ENCODE measurements at regions not wholly inside any gene's neighbourhood (a gene's known extent, or its start where the extent isn't known, plus 50 kb on each side); places are given as distances from the start of the nearest gene placed in this dataset.
"Not testable (repeated sequence)": the region's sequence is repeated elsewhere in the genome, so short reads cannot be mapped to it uniquely, and the experiment has no call there.

DNA sequence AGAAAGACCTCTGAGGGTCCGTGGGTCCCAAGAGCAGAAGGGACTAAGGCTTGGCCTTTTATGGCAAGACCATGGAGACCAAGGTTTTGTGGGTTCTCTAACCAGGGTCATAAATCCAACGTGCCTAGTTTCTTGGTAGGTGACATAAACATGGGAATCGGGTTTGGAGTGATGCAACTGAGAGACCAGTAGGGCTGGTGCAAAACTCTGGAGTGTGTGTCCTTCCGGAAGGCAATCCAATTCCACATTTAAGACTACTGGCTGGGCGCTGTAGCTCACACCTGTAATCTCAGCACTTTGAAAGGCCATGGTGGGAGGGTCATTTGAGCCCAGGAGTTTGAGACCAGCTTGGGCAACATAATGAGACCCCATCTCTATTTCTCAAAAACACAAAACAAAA, 116.5 kb upstream of the ARG1 start:
- no peak for TF ChIP-seq Cebpa-rat (IDR thresholded peaks at IDR 0.05)
- H3K9me3 ChIP-seq (replicated peaks in 1 of 11) = no peaks in the 10 kb centered on the region; a peak in 1 of 22 replicates
- no peaks in the 10 kb centered on the region for H3K4me1 ChIP-seq

DNA sequence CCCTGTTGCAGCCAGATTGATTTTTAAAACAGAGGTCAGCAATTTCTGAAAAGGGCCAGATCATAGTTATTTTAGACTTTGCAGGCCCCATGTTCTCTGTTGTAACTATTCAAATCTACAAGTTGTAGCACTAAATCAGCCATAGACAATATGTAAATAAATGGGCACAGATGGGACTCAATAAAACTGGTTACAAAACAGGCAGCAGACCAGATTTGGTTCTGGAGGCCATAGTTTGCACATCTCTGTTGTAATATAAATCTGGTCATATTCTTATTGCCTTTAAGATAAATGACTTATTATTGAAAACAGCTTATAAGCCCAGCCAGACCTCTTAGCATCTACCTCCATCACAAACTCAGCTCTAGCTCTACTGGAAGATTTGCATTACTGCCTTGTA, 114.0 kb upstream of the ARG1 start:
- no peaks in the 10 kb centered on the region for H3K36me3 ChIP-seq
- no peak overlapping the region for H3K4me3 ChIP-seq
- no peak overlapping the region for H3K27ac ChIP-seq
- no peaks in the 10 kb centered on the region; a peak in 1 of 22 replicates for H3K9me3 ChIP-seq (replicated peaks in 1 of 11)
- H3K4me2 ChIP-seq = no peak overlapping the region
- no peaks in the 10 kb centered on the region for H3K4me1 ChIP-seq
- H3K9ac ChIP-seq = no peak overlapping the region
- TF ChIP-seq Cebpa-rat (IDR thresholded peaks at IDR 0.05) = no peak
- no peaks in the 10 kb centered on the region for H4K20me1 ChIP-seq
- H3K27me3 ChIP-seq = no peaks in the 10 kb centered on the region

More for the DNA sequence above, 116.5 kb upstream of the ARG1 start:
- no peak overlapping the region for H3K9ac ChIP-seq
- H3K36me3 ChIP-seq = no peaks in the 10 kb centered on the region
- no peaks in the 10 kb centered on the region for H3K27me3 ChIP-seq
- H3K4me3 ChIP-seq = no peak overlapping the region
- no peak overlapping the region for H3K27ac ChIP-seq
- H3K4me2 ChIP-seq = no peak overlapping the region
- H4K20me1 ChIP-seq = no peaks in the 10 kb centered on the region

GRCh38 chr6:131460614-131461000, 112.4 kb upstream of the ARG1 start:
- Histone ChIP-seq H3K27me3 (no peaks in the 10 kb centered on the region), H3K9ac (no peak overlapping the region), H3K36me3 (no peaks in the 10 kb centered on the region), H4K20me1 (no peaks in the 10 kb centered on the region), H3K4me3 (no peak overlapping the region), H3K4me1 (no peaks in the 10 kb centered on the region), H3K4me2 (no peak overlapping the region), H3K9me3 (replicated peaks in 1 of 11) (no peaks in the 10 kb centered on the region), H3K27ac (no peak overlapping the region)
- TF ChIP-seq Cebpa-rat (IDR thresholded peaks at IDR 0.05) = no peak

GRCh38 chr6:131469130-131469529, 103.9 kb upstream of the ARG1 start:
- Histone ChIP-seq H3K4me1 (no peaks in the 10 kb centered on the region), H3K36me3 (no peaks in the 10 kb centered on the region), H3K9ac (no peak overlapping the region), H3K9me3 (replicated peaks in 1 of 11) (peaks cover 4 to 13% (median 5%) of the 10 kb centered on the region in 11 experiments; a peak in 17 of 22 replicates), H4K20me1 (no peaks in the 10 kb centered on the region), H3K4me3 (no peak overlapping the region), H3K4me2 (no peak overlapping the region), H3K27me3 (no peaks in the 10 kb centered on the region), H3K27ac (no peak overlapping the region)
- no peak for TF ChIP-seq Cebpa-rat (IDR thresholded peaks at IDR 0.05)

- H3K4me1 ChIP-seq = no peaks in the 10 kb centered on the region
- no peak overlapping the region for H3K9ac ChIP-seq
- H3K27me3 ChIP-seq = no peaks in the 10 kb centered on the region
- no peaks in the 10 kb centered on the region for H3K36me3 ChIP-seq
- peaks cover 16 to 26% (median 18%) of the 10 kb centered on the region in 11 experiments for H3K9me3 ChIP-seq (replicated peaks in 1 of 11)
- no peak overlapping the region for H3K27ac ChIP-seq
- no peak overlapping the region for H3K4me3 ChIP-seq
- no peak overlapping the region for H3K4me2 ChIP-seq
- no peak for TF ChIP-seq Cebpa-rat (IDR thresholded peaks at IDR 0.05)
- H4K20me1 ChIP-seq = no peaks in the 10 kb centered on the region
Measured at GRCh38 chr6:131470534-131470933, 102.5 kb upstream of the ARG1 start.

DNA sequence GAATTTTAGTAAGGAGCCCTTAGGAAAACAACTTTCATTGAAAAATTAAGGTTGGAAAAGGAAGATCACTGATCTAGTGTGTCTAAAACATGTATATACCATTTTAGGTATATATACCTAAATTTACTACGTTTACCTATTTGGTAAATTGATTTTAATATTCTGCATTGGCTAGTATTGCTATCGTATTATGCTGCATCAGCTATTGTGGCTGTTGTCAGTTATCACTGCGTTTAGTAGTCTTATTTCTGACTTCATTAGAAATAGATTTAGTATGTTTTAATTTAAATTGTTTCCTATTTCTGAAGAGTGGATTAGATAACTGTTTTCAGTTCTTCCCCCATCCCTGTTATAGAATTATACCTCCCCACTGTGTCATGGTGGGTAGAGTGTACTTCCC, 101.7 kb upstream of the ARG1 start:
- Histone ChIP-seq H3K4me1 (no peaks in the 10 kb centered on the region), H3K27ac (no peak overlapping the region), H3K9me3 (replicated peaks in 1 of 11) (peaks cover 19 to 33% (median 23%) of the 10 kb centered on the region in 11 experiments), H3K4me2 (no peak overlapping the region), H3K27me3 (no peaks in the 10 kb centered on the region), H3K4me3 (no peak overlapping the region), H3K36me3 (no peaks in the 10 kb centered on the region), H4K20me1 (no peaks in the 10 kb centered on the region), H3K9ac (no peak overlapping the region)
- no peak for TF ChIP-seq Cebpa-rat (IDR thresholded peaks at IDR 0.05)

- not testable (repeated sequence) for H3K27me3 ChIP-seq, H4K20me1 ChIP-seq, H3K27ac ChIP-seq, H3K36me3 ChIP-seq, H3K9ac ChIP-seq, H3K4me3 ChIP-seq, H3K4me2 ChIP-seq, H3K4me1 ChIP-seq
- H3K9me3 ChIP-seq (replicated peaks in 1 of 11) = peaks cover 15 to 31% (median 23%) of the 10 kb centered on the region in 11 experiments
Measured at GRCh38 chr6:131473303-131473702, 99.7 kb upstream of the ARG1 start.

GRCh38 chr6:131476362-131476761, 96.7 kb upstream of the ARG1 start:
- H3K4me2 ChIP-seq = no peak overlapping the region
- no peak overlapping the region for H3K9ac ChIP-seq
- no peaks in the 10 kb centered on the region for H4K20me1 ChIP-seq
- H3K36me3 ChIP-seq = no peaks in the 10 kb centered on the region
- no peaks in the 10 kb centered on the region for H3K4me1 ChIP-seq
- no peak overlapping the region for H3K4me3 ChIP-seq
- TF ChIP-seq Cebpa-rat (IDR thresholded peaks at IDR 0.05) = no peak
- peaks cover 15 to 31% (median 23%) of the 10 kb centered on the region in 11 experiments for H3K9me3 ChIP-seq (replicated peaks in 1 of 11)
- H3K27me3 ChIP-seq = no peaks in the 10 kb centered on the region
- no peak overlapping the region for H3K27ac ChIP-seq

- not testable (repeated sequence) for H4K20me1 ChIP-seq, H3K4me1 ChIP-seq, H3K27me3 ChIP-seq, H3K9ac ChIP-seq, H3K36me3 ChIP-seq, H3K27ac ChIP-seq, H3K4me3 ChIP-seq, H3K4me2 ChIP-seq
- H3K9me3 ChIP-seq (replicated peaks in 1 of 11) = peaks cover 13 to 30% (median 22%) of the 10 kb centered on the region in 11 experiments
Measured at GRCh38 chr6:131478740-131479211, 94.2 kb upstream of the ARG1 start.

DNA sequence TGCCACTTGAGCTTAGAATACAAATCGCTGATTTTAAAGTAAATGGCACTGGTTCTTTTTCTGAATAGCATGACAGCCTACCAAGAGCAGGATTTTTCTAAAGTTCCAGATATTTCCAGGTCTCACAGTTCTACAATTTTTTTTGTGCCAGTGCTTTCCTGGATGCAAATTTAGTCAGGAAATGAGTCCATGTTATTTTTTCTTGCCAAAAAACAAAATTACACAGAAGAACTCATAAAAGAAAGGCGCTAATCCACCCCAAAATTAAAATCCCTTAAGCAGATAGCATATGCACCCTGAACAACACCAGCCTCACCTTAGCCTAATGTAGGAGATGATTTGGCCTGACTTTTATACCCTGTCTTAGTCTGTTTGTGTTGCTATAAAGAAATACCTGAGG, 86.4 kb upstream of the ARG1 start:
- Histone ChIP-seq H3K9ac (no peak overlapping the region), H4K20me1 (no peaks in the 10 kb centered on the region), H3K9me3 (replicated peaks in 1 of 11) (peaks cover 0 to 9% (median 0%) of the 10 kb centered on the region in 11 experiments; a peak in 7 of 22 replicates), H3K4me2 (no peak overlapping the region), H3K27me3 (no peaks in the 10 kb centered on the region), H3K27ac (no peak overlapping the region), H3K4me1 (no peaks in the 10 kb centered on the region), H3K4me3 (no peak overlapping the region), H3K36me3 (no peaks in the 10 kb centered on the region)
- TF ChIP-seq Cebpa-rat (IDR thresholded peaks at IDR 0.05) = no peak
